ENCODE measurements at regions not wholly inside any gene's neighbourhood (a gene's known extent, or its start where the extent isn't known, plus 50 kb on each side); places are given as distances from the start of the nearest gene placed in this dataset.

- no peak overlapping the region; the same call in 1 of the 2 replicates for H3K9ac ChIP-seq (ENCODE audit: low read depth, low read length)
- peaks cover 12% of the 10 kb centered on the region for H3K9me3 ChIP-seq (ENCODE audit: insufficient read depth, low read depth, low read length)
- H3K4me1 ChIP-seq (ENCODE audit: insufficient read depth, low read length): no peaks in the 10 kb centered on the region
- no peaks in the 10 kb centered on the region for H3K36me3 ChIP-seq (ENCODE audit: insufficient read depth, low read depth, low read length)
- H3K27me3 ChIP-seq (ENCODE audit: insufficient read depth, low read length): no peaks in the 10 kb centered on the region
- no peak overlapping the region for H3K27ac ChIP-seq (ENCODE audit: low read length)
- no peak overlapping the region for H3K4me3 ChIP-seq (ENCODE audit: low read length)
Measured at GRCh38 chr7:421136-421991, 98.3 kb downstream of the PDGFA start.

- Histone ChIP-seq H3K9me3 (ENCODE audit: insufficient read depth, low read depth, low read length) (peaks cover 10% of the 10 kb centered on the region), H3K27me3 (ENCODE audit: insufficient read depth, low read length) (no peaks in the 10 kb centered on the region), H3K9ac (ENCODE audit: low read depth, low read length) (no peak overlapping the region), H3K4me3 (ENCODE audit: low read length) (no peak overlapping the region), H3K27ac (ENCODE audit: low read length) (no peak overlapping the region), H3K36me3 (ENCODE audit: insufficient read depth, low read depth, low read length) (no peaks in the 10 kb centered on the region), H3K4me1 (ENCODE audit: insufficient read depth, low read length) (no peaks in the 10 kb centered on the region)
Measured at GRCh38 chr7:422191-422885, 97.3 kb downstream of the PDGFA start.

GRCh38 chr7:422886-423225 is 96.8 kb downstream of the PDGFA start:
- Histone ChIP-seq H3K27ac (ENCODE audit: low read length) (no peak overlapping the region), H3K27me3 (ENCODE audit: insufficient read depth, low read length) (no peaks in the 10 kb centered on the region), H3K4me3 (ENCODE audit: low read length) (no peak overlapping the region), H3K9ac (ENCODE audit: low read depth, low read length) (no peak overlapping the region), H3K36me3 (ENCODE audit: insufficient read depth, low read depth, low read length) (no peaks in the 10 kb centered on the region), H3K9me3 (ENCODE audit: insufficient read depth, low read depth, low read length) (peaks cover 5% of the 10 kb centered on the region), H3K4me1 (ENCODE audit: insufficient read depth, low read length) (no peaks in the 10 kb centered on the region)

- H3K36me3 ChIP-seq (ENCODE audit: insufficient read depth, low read depth, low read length): no peaks in the 10 kb centered on the region
- H3K4me1 ChIP-seq (ENCODE audit: insufficient read depth, low read length): no peaks in the 10 kb centered on the region
- H3K4me3 ChIP-seq (ENCODE audit: low read length): no peak overlapping the region
- no peak overlapping the region for H3K9ac ChIP-seq (ENCODE audit: low read depth, low read length)
- no peaks in the 10 kb centered on the region for H3K9me3 ChIP-seq (ENCODE audit: insufficient read depth, low read depth, low read length)
- no peaks in the 10 kb centered on the region for H3K27me3 ChIP-seq (ENCODE audit: insufficient read depth, low read length)
- no peak overlapping the region for H3K27ac ChIP-seq (ENCODE audit: low read length)
Measured at GRCh38 chr7:423312-424260, 96.1 kb downstream of the PDGFA start.

GRCh38 chr7:424301-424935 is 95.2 kb downstream of the PDGFA start:
- Histone ChIP-seq H3K27ac (ENCODE audit: low read length) (no peak overlapping the region), H3K9me3 (ENCODE audit: insufficient read depth, low read depth, low read length) (no peaks in the 10 kb centered on the region), H3K27me3 (ENCODE audit: insufficient read depth, low read length) (no peaks in the 10 kb centered on the region), H3K9ac (ENCODE audit: low read depth, low read length) (no peak overlapping the region), H3K4me1 (ENCODE audit: insufficient read depth, low read length) (no peaks in the 10 kb centered on the region), H3K36me3 (ENCODE audit: insufficient read depth, low read depth, low read length) (no peaks in the 10 kb centered on the region), H3K4me3 (ENCODE audit: low read length) (no peak overlapping the region)

GRCh38 chr7:424961-425793 is 94.5 kb downstream of the PDGFA start:
- H3K9ac ChIP-seq (ENCODE audit: low read depth, low read length): no peak overlapping the region
- H3K27ac ChIP-seq (ENCODE audit: low read length): no peak overlapping the region
- H3K4me1 ChIP-seq (ENCODE audit: insufficient read depth, low read length): no peaks in the 10 kb centered on the region
- H3K27me3 ChIP-seq (ENCODE audit: insufficient read depth, low read length): no peaks in the 10 kb centered on the region
- H3K9me3 ChIP-seq (ENCODE audit: insufficient read depth, low read depth, low read length): no peaks in the 10 kb centered on the region
- no peak overlapping the region for H3K4me3 ChIP-seq (ENCODE audit: low read length)
- no peaks in the 10 kb centered on the region for H3K36me3 ChIP-seq (ENCODE audit: insufficient read depth, low read depth, low read length)

- Histone ChIP-seq H3K36me3 (ENCODE audit: insufficient read depth, low read depth, low read length) (no peaks in the 10 kb centered on the region), H3K4me3 (ENCODE audit: low read length) (no peak overlapping the region), H3K9me3 (ENCODE audit: insufficient read depth, low read depth, low read length) (no peaks in the 10 kb centered on the region), H3K4me1 (ENCODE audit: insufficient read depth, low read length) (no peaks in the 10 kb centered on the region), H3K9ac (ENCODE audit: low read depth, low read length) (no peak overlapping the region), H3K27ac (ENCODE audit: low read length) (no peak overlapping the region), H3K27me3 (ENCODE audit: insufficient read depth, low read length) (no peaks in the 10 kb centered on the region)
Measured at GRCh38 chr7:425794-426188, 93.9 kb downstream of the PDGFA start.

GRCh38 chr7:426510-426909 is 93.1 kb downstream of the PDGFA start:
- H3K27me3 ChIP-seq (ENCODE audit: insufficient read depth, low read length): no peaks in the 10 kb centered on the region
- H3K9me3 ChIP-seq (ENCODE audit: insufficient read depth, low read depth, low read length): no peaks in the 10 kb centered on the region
- no peak overlapping the region for H3K4me3 ChIP-seq (ENCODE audit: low read length)
- no peak overlapping the region for H3K9ac ChIP-seq (ENCODE audit: low read depth, low read length)
- H3K4me1 ChIP-seq (ENCODE audit: insufficient read depth, low read length): no peaks in the 10 kb centered on the region
- H3K27ac ChIP-seq (ENCODE audit: low read length): no peak overlapping the region
- H3K36me3 ChIP-seq (ENCODE audit: insufficient read depth, low read depth, low read length): no peaks in the 10 kb centered on the region

GRCh38 chr7:427506-428103 is 92.0 kb downstream of the PDGFA start:
- Histone ChIP-seq H3K4me3 (ENCODE audit: low read length) (no peak overlapping the region), H3K9me3 (ENCODE audit: insufficient read depth, low read depth, low read length) (no peaks in the 10 kb centered on the region), H3K9ac (ENCODE audit: low read depth, low read length) (no peak overlapping the region), H3K27ac (ENCODE audit: low read length) (no peak overlapping the region), H3K36me3 (ENCODE audit: insufficient read depth, low read depth, low read length) (no peaks in the 10 kb centered on the region), H3K27me3 (ENCODE audit: insufficient read depth, low read length) (no peaks in the 10 kb centered on the region), H3K4me1 (ENCODE audit: insufficient read depth, low read length) (no peaks in the 10 kb centered on the region)

GRCh38 chr7:428387-428786 is 91.3 kb downstream of the PDGFA start:
- no peaks in the 10 kb centered on the region for H3K4me1 ChIP-seq (ENCODE audit: insufficient read depth, low read length)
- no peak overlapping the region for H3K9ac ChIP-seq (ENCODE audit: low read depth, low read length)
- H3K36me3 ChIP-seq (ENCODE audit: insufficient read depth, low read depth, low read length): no peaks in the 10 kb centered on the region
- no peaks in the 10 kb centered on the region for H3K9me3 ChIP-seq (ENCODE audit: insufficient read depth, low read depth, low read length)
- no peaks in the 10 kb centered on the region for H3K27me3 ChIP-seq (ENCODE audit: insufficient read depth, low read length)
- H3K27ac ChIP-seq (ENCODE audit: low read length): no peak overlapping the region
- H3K4me3 ChIP-seq (ENCODE audit: low read length): no peak overlapping the region

Data from iPS-20b (cell line).